ENCODE measurements at regions not wholly inside any gene's neighbourhood (a gene's known extent, or its start where the extent isn't known, plus 50 kb on each side); places are given as distances from the start of the nearest gene placed in this dataset.

DNA sequence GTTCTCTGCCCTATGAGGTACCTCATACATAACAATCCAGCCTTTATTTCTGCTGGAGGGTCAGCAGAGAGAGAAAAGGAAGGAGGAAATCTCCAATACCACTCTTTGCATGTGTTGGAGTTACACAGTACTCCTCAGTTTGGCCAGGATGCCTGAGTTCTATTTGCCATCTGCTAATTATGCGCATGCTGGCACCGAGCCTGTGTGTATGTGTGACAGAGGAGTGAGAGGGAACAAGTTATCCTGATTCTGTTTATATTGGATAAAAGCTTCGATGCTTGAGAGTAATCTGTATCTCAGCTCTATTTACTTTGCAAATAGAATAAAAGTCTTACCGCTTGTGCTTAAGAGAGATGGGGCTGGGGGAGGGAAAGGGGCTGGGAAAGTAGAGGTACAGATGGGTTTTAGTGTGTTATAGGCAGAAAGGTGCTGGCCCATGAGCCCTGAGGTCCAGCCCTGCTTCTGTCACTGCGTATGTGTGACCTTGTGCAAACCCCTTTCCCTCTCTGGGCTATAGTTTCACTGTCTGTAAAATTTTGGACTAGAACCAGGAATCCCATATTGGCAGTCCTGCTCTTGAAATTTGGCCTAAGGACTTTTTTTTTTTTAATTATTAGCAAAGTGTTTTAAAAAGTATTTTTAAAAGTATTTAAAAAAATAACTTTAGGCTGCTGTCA is 54.5 kb upstream of the PLXNA2 start:
- Mint-ChIP-seq H3K4me1 (ENCODE audit: low read depth in 2 of 2) (no peaks in the 10 kb centered on the region), H3K27ac (no peak overlapping the region), H3K27me3 (peaks cover 37 to 53% of the 10 kb centered on the region in 2 donors), H3K4me3 (no peak overlapping the region), H3K36me3 (no peaks in the 10 kb centered on the region), H3K9me3 (no peaks in the 10 kb centered on the region)
- DNase-seq (ENCODE audit: low spot score) (no peak), ATAC-seq (no peak)

DNA sequence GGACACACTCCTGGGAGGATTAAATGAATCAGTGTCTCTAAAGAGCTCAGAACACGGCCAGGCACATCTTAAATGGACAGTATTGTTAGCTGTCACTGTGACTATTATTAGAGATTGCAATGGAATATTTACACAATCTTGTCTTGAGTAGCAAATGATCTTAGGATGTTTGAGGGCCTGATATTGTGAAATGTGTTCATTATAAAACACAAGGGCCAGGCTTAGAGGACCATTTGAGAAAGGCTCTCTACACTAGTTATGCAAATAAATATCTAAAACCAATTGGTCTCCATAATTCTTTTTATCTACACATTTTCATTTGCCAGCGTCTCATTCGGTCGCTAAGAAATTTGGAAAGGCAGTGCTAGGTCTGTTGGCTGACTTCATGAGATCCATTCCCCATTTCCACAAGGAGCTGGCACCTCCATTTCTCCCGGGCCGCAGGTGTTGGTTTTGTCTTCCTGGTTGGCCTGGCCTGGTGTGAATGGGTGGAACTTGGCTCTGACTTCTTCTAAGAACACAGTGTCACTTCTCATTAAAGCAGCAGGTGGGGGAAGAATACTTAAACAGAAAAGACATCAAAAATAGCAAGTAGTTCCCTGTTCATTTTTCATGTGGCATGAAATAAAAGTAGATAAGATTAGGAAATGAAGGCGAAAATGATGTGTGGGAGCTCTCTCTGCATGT is 56.0 kb upstream of the PLXNA2 start:
- H3K27ac Mint-ChIP-seq = no peak overlapping the region
- H3K4me1 Mint-ChIP-seq (ENCODE audit: low read depth in 2 of 2) = no peaks in the 10 kb centered on the region
- H3K4me3 Mint-ChIP-seq = no peak overlapping the region
- H3K9me3 Mint-ChIP-seq = no peaks in the 10 kb centered on the region
- no peaks in the 10 kb centered on the region for H3K36me3 Mint-ChIP-seq
- ATAC-seq (no peak), DNase-seq (ENCODE audit: low spot score) (no peak)
- peaks cover 34 to 55% of the 10 kb centered on the region in 2 donors for H3K27me3 Mint-ChIP-seq

DNA sequence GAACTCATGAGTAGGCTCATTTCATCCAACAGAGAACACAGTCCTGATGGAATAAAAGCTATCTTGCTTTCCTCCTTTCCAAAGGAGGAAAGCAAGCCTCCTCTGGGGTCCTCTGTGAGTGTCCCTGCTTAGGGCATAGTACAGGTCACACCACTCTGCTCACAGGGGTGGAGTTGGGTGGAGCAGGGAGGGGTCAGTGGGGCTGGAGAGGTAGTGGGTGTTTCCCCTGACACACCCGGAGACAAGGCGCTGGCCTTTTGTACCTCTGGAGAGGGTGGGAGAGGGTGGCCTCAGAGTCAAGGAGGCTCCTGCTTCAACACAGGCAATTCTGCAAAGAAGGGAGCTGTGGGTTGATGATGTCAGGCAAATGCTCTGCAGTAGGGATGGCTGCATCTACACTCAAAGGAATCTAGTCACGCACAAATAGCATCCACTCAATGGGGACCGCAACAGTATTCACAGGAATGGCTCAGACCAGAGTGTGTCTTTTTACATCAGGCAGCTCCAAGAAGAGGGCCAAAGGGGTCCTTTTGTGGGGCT is 58.6 kb upstream of the PLXNA2 start:
- H3K4me3 Mint-ChIP-seq = no peak overlapping the region
- H3K27me3 Mint-ChIP-seq = peaks cover 28 to 52% of the 10 kb centered on the region in 2 donors
- ATAC-seq (peak in 1 of 2 donors; percentile 45), DNase-seq (ENCODE audit: low spot score) (no peak)
- no peaks in the 10 kb centered on the region for H3K36me3 Mint-ChIP-seq
- no peak overlapping the region for H3K27ac Mint-ChIP-seq
- no peaks in the 10 kb centered on the region for H3K9me3 Mint-ChIP-seq
- H3K4me1 Mint-ChIP-seq (ENCODE audit: low read depth in 2 of 2) = no peaks in the 10 kb centered on the region

- no peak for ATAC-seq
Observed at GRCh38 chr1:208303743-208304712, 59.8 kb upstream of the PLXNA2 start.

DNA sequence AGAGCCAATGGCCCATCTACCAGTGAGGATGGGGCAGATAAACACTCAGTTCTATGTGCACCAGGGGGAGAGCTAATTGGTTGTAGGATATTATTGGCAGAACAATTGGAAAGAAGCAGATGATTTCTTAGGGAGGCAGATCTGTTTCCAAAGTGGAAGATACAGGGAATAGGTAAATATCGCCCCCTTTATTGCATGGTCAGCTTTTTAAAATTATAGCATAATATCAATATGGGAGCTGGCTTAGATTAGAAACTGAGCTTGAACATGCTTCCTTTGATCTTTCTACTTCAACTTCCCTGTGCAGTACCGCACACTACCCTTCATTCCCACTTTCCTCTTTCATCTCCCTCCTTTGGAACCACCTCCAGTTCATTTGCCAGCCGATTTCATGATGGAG is 64.0 kb upstream of the PLXNA2 start:
- peaks cover 18 to 35% of the 10 kb centered on the region in 2 donors for H3K27me3 Mint-ChIP-seq
- no peak overlapping the region for H3K4me3 Mint-ChIP-seq
- DNase-seq (ENCODE audit: low spot score) = no peak
- H3K36me3 Mint-ChIP-seq = no peaks in the 10 kb centered on the region
- no peak overlapping the region for H3K27ac Mint-ChIP-seq
- H3K9me3 Mint-ChIP-seq = no peaks in the 10 kb centered on the region
- ATAC-seq = no peak
- no peaks in the 10 kb centered on the region for H3K4me1 Mint-ChIP-seq (ENCODE audit: low read depth in 2 of 2)

More at GRCh38 chr1:208303743-208304712, 59.8 kb upstream of the PLXNA2 start:
- H3K27ac Mint-ChIP-seq = no peak overlapping the region
- DNase-seq (ENCODE audit: low spot score) = no peak
- peaks cover 26 to 57% of the 10 kb centered on the region in 2 donors for H3K27me3 Mint-ChIP-seq
- H3K9me3 Mint-ChIP-seq = no peaks in the 10 kb centered on the region
- no peaks in the 10 kb centered on the region for H3K36me3 Mint-ChIP-seq
- no peak overlapping the region for H3K4me3 Mint-ChIP-seq
- H3K4me1 Mint-ChIP-seq (ENCODE audit: low read depth in 2 of 2) = no peaks in the 10 kb centered on the region

GRCh38 chr1:208309771-208310170 is 65.6 kb upstream of the PLXNA2 start:
- no peaks in the 10 kb centered on the region for H3K4me1 Mint-ChIP-seq (ENCODE audit: low read depth in 2 of 2)
- ATAC-seq (no peak), DNase-seq (ENCODE audit: low spot score) (no peak)
- H3K36me3 Mint-ChIP-seq = no peaks in the 10 kb centered on the region
- H3K4me3 Mint-ChIP-seq = no peak overlapping the region
- H3K27me3 Mint-ChIP-seq = peaks cover 17 to 26% of the 10 kb centered on the region in 2 donors
- no peaks in the 10 kb centered on the region for H3K9me3 Mint-ChIP-seq
- H3K27ac Mint-ChIP-seq = no peak overlapping the region

- Mint-ChIP-seq H3K27me3 (peaks cover 17 to 26% of the 10 kb centered on the region in 2 donors), H3K36me3 (no peaks in the 10 kb centered on the region), H3K4me1 (ENCODE audit: low read depth in 2 of 2) (no peaks in the 10 kb centered on the region), H3K4me3 (no peak overlapping the region), H3K9me3 (no peaks in the 10 kb centered on the region), H3K27ac (no peak overlapping the region)
- no peak for ATAC-seq
- no peak for DNase-seq (ENCODE audit: low spot score)
Observed at GRCh38 chr1:208312706-208313105, 68.5 kb upstream of the PLXNA2 start.

- H3K4me3 Mint-ChIP-seq = no peak overlapping the region
- H3K36me3 Mint-ChIP-seq = no peaks in the 10 kb centered on the region
- H3K27me3 Mint-ChIP-seq = peaks cover 20 to 31% of the 10 kb centered on the region in 2 donors
- DNase-seq (ENCODE audit: low spot score) (no peak), ATAC-seq (no peak)
- no peak overlapping the region for H3K27ac Mint-ChIP-seq
- no peaks in the 10 kb centered on the region for H3K4me1 Mint-ChIP-seq (ENCODE audit: low read depth in 2 of 2)
- H3K9me3 Mint-ChIP-seq = no peaks in the 10 kb centered on the region
Observed at GRCh38 chr1:208314431-208314830, 70.2 kb upstream of the PLXNA2 start.

- Mint-ChIP-seq H3K27me3 (peaks cover 15 to 40% of the 10 kb centered on the region in 2 donors), H3K27ac (no peak overlapping the region), H3K4me3 (no peak overlapping the region), H3K36me3 (no peaks in the 10 kb centered on the region), H3K4me1 (ENCODE audit: low read depth in 2 of 2) (no peaks in the 10 kb centered on the region), H3K9me3 (no peaks in the 10 kb centered on the region)
- no peak for DNase-seq (ENCODE audit: low spot score)
- no peak for ATAC-seq
Observed at GRCh38 chr1:208318150-208318734, 74.1 kb upstream of the PLXNA2 start.

DNA sequence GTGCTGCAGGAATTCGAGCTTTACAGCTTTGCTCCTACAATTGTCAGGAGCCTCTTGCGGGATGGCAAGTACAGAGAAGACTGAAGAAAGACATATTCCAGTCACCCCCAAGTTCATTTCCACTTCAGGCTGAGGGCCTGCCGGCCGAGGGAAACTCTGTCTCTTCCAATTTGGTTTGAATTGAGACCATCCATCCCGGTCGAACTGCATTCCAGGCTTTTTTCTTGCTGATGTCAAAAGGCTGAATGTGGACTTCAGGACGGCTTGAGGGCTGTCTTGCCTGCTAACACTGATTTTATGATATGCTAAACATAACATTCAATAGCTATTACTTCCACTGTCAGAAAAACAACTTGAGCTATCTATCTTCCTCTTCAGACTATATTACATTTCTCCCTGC is 79.8 kb upstream of the PLXNA2 start:
- no peaks in the 10 kb centered on the region for H3K9me3 Mint-ChIP-seq
- H3K4me3 Mint-ChIP-seq = no peak overlapping the region
- ATAC-seq (no peak), DNase-seq (ENCODE audit: low spot score) (no peak)
- H3K4me1 Mint-ChIP-seq (ENCODE audit: low read depth in 2 of 2) = no peaks in the 10 kb centered on the region
- no peaks in the 10 kb centered on the region for H3K36me3 Mint-ChIP-seq
- peaks cover 13 to 41% of the 10 kb centered on the region in 2 donors for H3K27me3 Mint-ChIP-seq
- H3K27ac Mint-ChIP-seq = no peak overlapping the region

DNA sequence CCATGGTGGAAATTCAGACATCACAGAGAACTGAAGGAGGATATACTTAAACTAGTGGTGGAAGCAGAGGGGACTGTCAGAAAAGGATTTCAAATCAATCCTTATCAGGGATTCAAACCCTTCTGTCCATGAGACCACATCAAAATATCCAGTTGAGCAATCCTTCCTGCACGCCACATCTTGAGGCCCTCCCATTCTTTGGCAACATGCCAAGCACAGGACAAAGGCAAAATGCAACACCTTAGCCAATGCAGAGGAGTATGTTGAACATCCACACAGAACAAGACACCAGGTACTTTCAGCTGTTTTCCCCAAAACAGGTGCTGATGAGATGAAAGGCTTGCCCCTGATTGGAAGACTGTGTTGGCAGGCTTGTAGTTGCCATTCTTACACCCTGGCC is 81.8 kb upstream of the PLXNA2 start:
- Mint-ChIP-seq H3K4me3 (no peak overlapping the region), H3K4me1 (ENCODE audit: low read depth in 2 of 2) (no peaks in the 10 kb centered on the region), H3K36me3 (no peaks in the 10 kb centered on the region), H3K9me3 (no peaks in the 10 kb centered on the region), H3K27ac (no peak overlapping the region), H3K27me3 (peaks cover 22 to 25% of the 10 kb centered on the region in 2 donors)
- DNase-seq (ENCODE audit: low spot score) (no peak), ATAC-seq (no peak)

- ATAC-seq = no peak
- DNase-seq (ENCODE audit: low spot score) = no peak
- Mint-ChIP-seq H3K27me3 (peaks cover 25 to 30% of the 10 kb centered on the region in 2 donors), H3K36me3 (no peaks in the 10 kb centered on the region), H3K4me1 (ENCODE audit: low read depth in 2 of 2) (no peaks in the 10 kb centered on the region), H3K4me3 (no peak overlapping the region), H3K9me3 (no peaks in the 10 kb centered on the region), H3K27ac (no peak overlapping the region)
Observed at GRCh38 chr1:208329300-208329699, 85.1 kb upstream of the PLXNA2 start.

- Mint-ChIP-seq H3K27ac (no peak overlapping the region), H3K9me3 (no peaks in the 10 kb centered on the region), H3K27me3 (peaks cover 24 to 37% of the 10 kb centered on the region in 2 donors), H3K36me3 (no peaks in the 10 kb centered on the region), H3K4me1 (ENCODE audit: low read depth in 2 of 2) (no peaks in the 10 kb centered on the region), H3K4me3 (no peak overlapping the region)
- DNase-seq (ENCODE audit: low spot score) (no peak), ATAC-seq (no peak)
Observed at GRCh38 chr1:208332036-208332773, 88.0 kb upstream of the PLXNA2 start.

All from natural killer cell treated with Interleukin-12 subunit alpha and Interleukin-12 subunit beta and Interleukin-15 and Interleukin-18, amount 100 ng/mL, for 72 hours (primary cell).